PC-9 (cell line): ENCODE measurements at regions not wholly inside any gene's neighbourhood (a gene's known extent, or its start where the extent isn't known, plus 50 kb on each side); places are given as distances from the start of the nearest gene placed in this dataset.

Experiments used
- BruUV-seq: library from RNA; stranded (reverse); fragments of 400-500 nt; replicated peaks from 2 replicates; lab custom pipeline; 2021; lab: Mats Ljungman, UMichigan
- CTCF ChIA-PET: fragments of 300-600 bp; sonication (Branson Sonifier 250); formaldehyde crosslinking; loops from one replicate; lab custom pipeline; 2022; ENCODE audit warnings: antibody characterized with exemption; lab: Charles Lee
- POLR2A ChIA-PET: fragments of 300-600 bp; sonication (Branson Sonifier 250); formaldehyde crosslinking; loops from one replicate; lab custom pipeline; 2022; ENCODE audit warnings: antibody characterized with exemption; ENCODE audit not compliant: unreplicated experiment; lab: Charles Lee
- DNase-seq, 2 experiments: peaks; one replicate each; pipeline versions ENCODE4 v3.0.0 to v3.0.0-alpha.2; 2015 to 2022; ENCODE audit warnings: mixed read lengths in 1 of 2
- H2AFZ ChIP-seq: fragments of 200-600 bp; sonication (generic); 2 replicates; pipeline ENCODE4 v1.8.1; 2017; ENCODE audit warnings: antibody characterized with exemption
- H3F3A ChIP-seq: fragments of 200-600 bp; sonication (generic); 2 replicates; pipeline ENCODE4 v1.8.1; 2017; ENCODE audit warnings: antibody characterized with exemption, mild to moderate bottlenecking, low read depth; ENCODE audit not compliant: insufficient read depth
- H3K27ac ChIP-seq: fragments of 200-600 bp; sonication (generic); 2 replicates; pipeline ENCODE4 v1.6.1; 2016; ENCODE audit warnings: mixed run types
- H3K27me3 ChIP-seq: fragments of 200-600 bp; sonication (generic); 2 replicates; pipeline ENCODE4 v1.6.1; 2016; ENCODE audit warnings: low read depth, mixed run types; ENCODE audit not compliant: insufficient read depth
- H3K36me3 ChIP-seq: fragments of 200-600 bp; sonication (generic); 2 replicates; pipeline ENCODE4 v1.6.1; 2016; ENCODE audit warnings: low read depth, mixed run types
- H3K4me1 ChIP-seq: fragments of 200-600 bp; sonication (generic); replicated peaks from 2 replicates; pipeline ENCODE4 v1.6.1; 2016; ENCODE audit warnings: mixed run types; ENCODE audit not compliant: insufficient read depth
- H3K4me2 ChIP-seq: fragments of 200-600 bp; sonication (generic); 2 replicates; pipeline ENCODE4 v1.6.1; 2017; ENCODE audit warnings: mixed run types
- H3K4me3 ChIP-seq: fragments of 200-600 bp; sonication (generic); 2 replicates; pipeline ENCODE4 v1.6.1; 2016; ENCODE audit warnings: mixed run types
- H3K79me2 ChIP-seq: fragments of 200-600 bp; sonication (generic); 2 replicates; pipeline ENCODE4 v1.6.1; 2017; ENCODE audit warnings: low read depth, mixed run types
- H3K9me2 ChIP-seq: fragments of 200-600 bp; sonication (generic); 2 replicates; pipeline ENCODE4 v1.8.1; 2017; ENCODE audit warnings: mild to moderate bottlenecking; ENCODE audit not compliant: insufficient read depth
- H3K9me3 ChIP-seq: fragments of 200-600 bp; sonication (generic); 2 replicates; pipeline ENCODE4 v1.8.1; 2016; ENCODE audit warnings: low read depth; ENCODE audit not compliant: insufficient read depth
- H4K20me1 ChIP-seq: fragments of 200-600 bp; sonication (generic); 2 replicates; pipeline ENCODE4 v1.8.1; 2017; ENCODE audit not compliant: insufficient read depth
- CTCF ChIP-seq: fragments of 200-600 bp; sonication (generic); conservative IDR thresholded peaks from 2 replicates; pipeline ENCODE4 v1.6.1; 2017; ENCODE audit warnings: mixed run types, antibody characterized with exemption, mild to moderate bottlenecking, moderate library complexity
- EZH2 ChIP-seq: fragments of 200-600 bp; sonication (generic); IDR thresholded peaks from 2 replicates; pipeline ENCODE4 v1.8.0; 2017; ENCODE audit warnings: antibody characterized with exemption, low read depth
- intact Hi-C: fragments of 100-400 bp; cut with micrococcal nuclease; formaldehyde crosslinking; loops from one replicate; pipeline ENCODE4 v1.10.0; 2022; ENCODE audit not compliant: unreplicated experiment

DNA sequence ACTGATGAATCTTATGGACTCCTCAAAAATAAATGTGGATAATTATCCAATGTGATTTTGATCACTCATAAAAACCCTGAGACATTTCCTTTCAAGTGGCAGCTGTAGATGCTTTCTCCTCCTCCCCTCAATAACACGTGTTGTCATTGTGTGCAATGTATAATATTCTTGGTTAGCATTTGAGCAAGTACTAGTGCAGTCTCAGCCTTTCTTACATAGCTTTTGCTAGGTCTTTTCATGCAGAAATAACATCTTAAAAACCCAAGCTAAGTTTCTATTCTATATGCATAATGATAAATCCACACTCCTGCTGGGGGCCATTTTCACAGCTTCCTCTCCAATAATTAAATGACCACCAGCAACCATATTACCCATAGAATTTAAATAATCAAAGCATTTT is 1835.2 kb upstream of the NUDT12 start:
- TF ChIP-seq EZH2 (no peak), CTCF (no peak)
- Histone ChIP-seq H3K27me3 (no peaks in the 10 kb centered on the region), H3K4me1 (no peaks in the 10 kb centered on the region), H3K9me3 (no peaks in the 10 kb centered on the region), H4K20me1 (no peaks in the 10 kb centered on the region), H3K36me3 (no peaks in the 10 kb centered on the region), H3K4me3 (no peak overlapping the region), H3K4me2 (no peak overlapping the region), H3K79me2 (no peaks in the 10 kb centered on the region), H3K27ac (no peak overlapping the region), H2AFZ (0 out of 2 replicates have a peak overlapping the region, but pooled peaks have one; percentile 35), H3F3A (no peaks in the 10 kb centered on the region), H3K9me2 (no peaks in the 10 kb centered on the region)
- no peak for DNase-seq
- intact Hi-C loops: no loop called here
- no TSS peak for BruUV-seq
- CTCF ChIA-PET: no interaction called here
- POLR2A ChIA-PET: no interaction called here

DNA sequence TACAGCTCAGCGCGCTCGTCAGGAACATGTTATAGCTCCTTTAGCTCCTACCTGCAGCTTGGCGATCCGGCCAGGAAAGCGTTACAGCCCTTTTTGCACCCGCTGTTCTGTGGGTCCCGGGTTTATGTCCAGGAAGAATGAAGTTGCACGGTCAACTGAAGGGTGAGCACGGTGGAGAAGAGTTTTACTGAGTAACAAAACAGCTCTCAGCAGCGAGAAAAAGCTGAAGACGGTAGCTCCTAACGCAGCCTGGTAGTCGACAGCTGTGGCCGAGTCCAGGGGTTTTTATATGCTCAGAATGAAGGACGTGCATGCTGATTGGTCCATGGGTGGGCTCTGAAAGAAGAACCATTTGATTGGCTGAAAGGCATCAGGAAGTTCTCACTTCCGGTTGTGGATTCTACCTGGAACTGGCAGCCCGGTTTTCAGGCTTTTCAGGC is 1830.1 kb upstream of the NUDT12 start:
- POLR2A ChIA-PET: no interaction called here

DNA sequence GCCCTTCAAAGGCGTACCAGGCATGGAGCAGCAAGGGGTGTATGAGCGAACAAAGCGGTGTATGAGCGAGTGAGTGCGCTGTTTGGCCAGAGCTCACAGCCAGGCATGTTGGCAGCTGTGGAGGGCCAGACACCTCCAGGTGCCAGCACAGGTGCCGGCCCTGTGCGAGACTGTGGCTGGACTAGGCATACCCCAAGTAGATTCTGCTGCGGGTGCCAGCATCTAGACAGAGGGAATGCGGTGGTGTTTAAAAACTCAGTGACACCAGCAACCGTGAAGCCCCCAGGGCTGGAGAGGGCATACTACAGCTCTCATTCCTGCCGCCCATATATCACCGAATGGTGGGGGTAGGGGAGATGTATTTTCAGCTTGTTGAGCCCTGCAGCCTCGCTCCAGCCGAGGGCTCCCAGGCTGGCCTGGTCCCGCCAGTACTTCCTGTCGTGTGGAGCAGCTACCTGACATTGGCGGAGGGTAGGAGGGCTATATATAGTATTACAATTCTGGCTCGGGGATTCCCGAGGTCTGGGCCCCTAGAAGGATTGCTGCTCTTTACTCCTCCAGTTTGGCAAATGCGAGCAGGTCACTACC is 1829.6 kb upstream of the NUDT12 start:
- peak overlapping the region; percentile 85 for H2AFZ ChIP-seq
- peaks cover 5% of the 10 kb centered on the region; the same call in 1 of the 2 replicates for H3K9me2 ChIP-seq
- TF ChIP-seq CTCF: no peak
- TF ChIP-seq EZH2: no peak
- peak overlapping the region; percentile 61 for H3K4me2 ChIP-seq
- H4K20me1 ChIP-seq: no peaks in the 10 kb centered on the region
- no peak for DNase-seq
- H3K4me3 ChIP-seq: peak overlapping the region; percentile 51
- no peak overlapping the region for H3K27ac ChIP-seq
- H3K36me3 ChIP-seq: no peaks in the 10 kb centered on the region
- no peaks in the 10 kb centered on the region for H3F3A ChIP-seq
- H3K4me1 ChIP-seq: no peaks in the 10 kb centered on the region
- no peaks in the 10 kb centered on the region for H3K79me2 ChIP-seq
- H3K27me3 ChIP-seq: no peaks in the 10 kb centered on the region
- TSS peak; percentile 85 for BruUV-seq
- intact Hi-C loops: no loop called here
- no peaks in the 10 kb centered on the region for H3K9me3 ChIP-seq
- ChIA-PET CTCF (no interaction called here), POLR2A (interaction anchor here (0.5 kb wide), 1 partner anchor 542 kb away, joined by 3 read pairs; no protein-coding TSS in a partner anchor)

More for the DNA sequence above, 1830.1 kb upstream of the NUDT12 start:
- CTCF ChIA-PET: no interaction called here
- H3K9me3 ChIP-seq: no peaks in the 10 kb centered on the region
- no TSS peak for BruUV-seq
- H3K36me3 ChIP-seq: no peaks in the 10 kb centered on the region
- no peaks in the 10 kb centered on the region for H3K79me2 ChIP-seq
- H2AFZ ChIP-seq: peak overlapping the region; percentile 85
- H3K4me2 ChIP-seq: peak overlapping the region; percentile 61
- no peaks in the 10 kb centered on the region for H3F3A ChIP-seq
- no peaks in the 10 kb centered on the region for H3K4me1 ChIP-seq
- peak; percentile 39 to 70 for DNase-seq
- H3K27me3 ChIP-seq: no peaks in the 10 kb centered on the region
- peak overlapping the region; percentile 51 for H3K4me3 ChIP-seq
- intact Hi-C loops: no loop called here
- TF ChIP-seq CTCF (no peak), EZH2 (no peak)
- H4K20me1 ChIP-seq: no peaks in the 10 kb centered on the region
- H3K27ac ChIP-seq: no peak overlapping the region
- H3K9me2 ChIP-seq: peaks cover under 1% of the 10 kb centered on the region; the same call in 1 of the 2 replicates
